GM23338 (cell line): ENCODE measurements at regions not wholly inside any gene's neighbourhood (a gene's known extent, or its start where the extent isn't known, plus 50 kb on each side); places are given as distances from the start of the nearest gene placed in this dataset.

Source experiments
- CTCF ChIP-seq, 2 experiments: fragments of 200-600 bp in 1 of 2; sonication (generic) in 1 of 2; conservative IDR thresholded peaks; 2 replicates each; pipeline versions ENCODE4 v1.5.1 to v1.6.1; 2016 to 2017; ENCODE audit warnings: antibody characterized with exemption in 2 of 2, low read depth in 2 of 2, mild to moderate bottlenecking in 2 of 2, moderate library complexity in 1 of 2
- EZH2phosphoT487 ChIP-seq: fragments of 200-600 bp; sonication (generic); IDR thresholded peaks from one replicate; pipeline ENCODE4 v1.8.1; 2018; ENCODE audit warnings: antibody characterized with exemption; ENCODE audit not compliant: unreplicated experiment
- ZNF331 ChIP-seq: fragments of 250-450 bp; sonication (Bioruptor Pico); IDR thresholded peaks from 2 replicates; pipeline ENCODE4 v1.5.0; 2020; ENCODE audit warnings: low read depth, mild to moderate bottlenecking, moderate library complexity

GRCh38 chr5:5783021-5783420 lies 360.5 kb downstream of the ICE1 start:
- no peak for TF ChIP-seq CTCF (conservative IDR thresholded peaks at IDR 0.05; ENCODE audit: low read depth in 2 of 2)
- no peak for TF ChIP-seq EZH2phosphoT487
- TF ChIP-seq ZNF331 (CRISPR knock-in tag): no peak
